C4-2B (cell line): ENCODE measurements at regions not wholly inside any gene's neighbourhood (a gene's known extent, or its start where the extent isn't known, plus 50 kb on each side); places are given as distances from the start of the nearest gene placed in this dataset.

ENCODE experiments used
- CTCF ChIP-seq: fragments of 450-650 bp; conservative IDR thresholded peaks from 2 replicates; pipeline ENCODE4 v1.5.1; 2017; ENCODE audit warnings: mild to moderate bottlenecking
- ZFX ChIP-seq: fragments of 450-650 bp; IDR thresholded peaks from 2 replicates; pipeline ENCODE4 v1.6.1; 2017

GRCh38 chr16:18048853-18049546, 287.5 kb downstream of the NPIPA8 start:
- TF ChIP-seq CTCF (no peak), ZFX (no peak)
